BJ (cell line): ENCODE measurements at regions not wholly inside any gene's neighbourhood (a gene's known extent, or its start where the extent isn't known, plus 50 kb on each side); places are given as distances from the start of the nearest gene placed in this dataset.

Experiments used
- CTCF ChIA-PET: fragments of 350-600 bp; formaldehyde crosslinking; extraction: SDS; loops from one replicate; lab custom pipeline; 2021; ENCODE audit warnings: antibody characterized with exemption, inconsistent platforms; lab: Yijun Ruan, JAX
- POLR2A ChIA-PET: fragments of 300-600 bp; sonication (Branson Sonifier 250); formaldehyde crosslinking; extraction: SDS; loops from one replicate; lab custom pipeline; 2021; ENCODE audit warnings: antibody characterized with exemption; lab: Charles Lee
- DNase-seq: peaks from one replicate; pipeline ENCODE4 v3.0.0-alpha.2; 2011; ENCODE audit warnings: low read depth
- H3K27me3 ChIP-seq: 2 replicates; pipeline ENCODE4 v1.6.0; 2011; ENCODE audit warnings: low read length; ENCODE audit not compliant: control insufficient read depth, insufficient read depth
- H3K36me3 ChIP-seq: 2 replicates; pipeline ENCODE4 v1.5.1; 2011; ENCODE audit warnings: low read length; ENCODE audit not compliant: control insufficient read depth, insufficient read depth
- H3K4me3 ChIP-seq: 2 replicates; pipeline ENCODE4 v1.5.1; 2011; ENCODE audit warnings: low read depth, mild to moderate bottlenecking, control low read depth, low read length
- TF ChIP-seq, protein P1 (sequence below): IDR thresholded peaks from 2 replicates; pipeline ENCODE4 v1.5.1; 2011; ENCODE audit warnings: low read depth, mild to moderate bottlenecking, control low read depth, inconsistent platforms, low read length, moderate library complexity; ENCODE audit not compliant: insufficient read depth

DNA sequence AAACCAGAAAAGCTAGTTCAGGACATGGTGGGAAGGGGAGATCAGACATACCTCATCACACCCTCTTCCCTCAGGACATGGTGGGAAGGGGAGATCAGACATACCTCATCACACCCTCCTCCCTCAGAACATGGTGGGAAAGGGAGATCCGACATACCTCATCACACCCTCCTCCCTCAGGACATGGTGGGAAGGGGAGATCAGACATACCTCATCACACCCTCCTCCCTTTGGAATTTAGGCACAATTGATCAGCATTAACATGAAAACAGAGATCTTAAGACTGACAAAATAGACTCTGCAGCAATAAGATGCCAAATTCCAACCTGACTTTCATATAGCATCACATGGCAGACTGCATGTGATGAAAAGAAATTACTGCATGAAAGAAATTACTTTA lies 412.7 kb upstream of the ZNF717 start:
- Histone ChIP-seq H3K4me3 (no peak overlapping the region), H3K27me3 (no peaks in the 10 kb centered on the region), H3K36me3 (no peaks in the 10 kb centered on the region)
- POLR2A ChIA-PET = no interaction called here
- CTCF ChIA-PET = no interaction called here
- DNase-seq = no peak
- TF ChIP-seq, protein P1, sequence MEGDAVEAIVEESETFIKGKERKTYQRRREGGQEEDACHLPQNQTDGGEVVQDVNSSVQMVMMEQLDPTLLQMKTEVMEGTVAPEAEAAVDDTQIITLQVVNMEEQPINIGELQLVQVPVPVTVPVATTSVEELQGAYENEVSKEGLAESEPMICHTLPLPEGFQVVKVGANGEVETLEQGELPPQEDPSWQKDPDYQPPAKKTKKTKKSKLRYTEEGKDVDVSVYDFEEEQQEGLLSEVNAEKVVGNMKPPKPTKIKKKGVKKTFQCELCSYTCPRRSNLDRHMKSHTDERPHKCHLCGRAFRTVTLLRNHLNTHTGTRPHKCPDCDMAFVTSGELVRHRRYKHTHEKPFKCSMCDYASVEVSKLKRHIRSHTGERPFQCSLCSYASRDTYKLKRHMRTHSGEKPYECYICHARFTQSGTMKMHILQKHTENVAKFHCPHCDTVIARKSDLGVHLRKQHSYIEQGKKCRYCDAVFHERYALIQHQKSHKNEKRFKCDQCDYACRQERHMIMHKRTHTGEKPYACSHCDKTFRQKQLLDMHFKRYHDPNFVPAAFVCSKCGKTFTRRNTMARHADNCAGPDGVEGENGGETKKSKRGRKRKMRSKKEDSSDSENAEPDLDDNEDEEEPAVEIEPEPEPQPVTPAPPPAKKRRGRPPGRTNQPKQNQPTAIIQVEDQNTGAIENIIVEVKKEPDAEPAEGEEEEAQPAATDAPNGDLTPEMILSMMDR = no peak

DNA sequence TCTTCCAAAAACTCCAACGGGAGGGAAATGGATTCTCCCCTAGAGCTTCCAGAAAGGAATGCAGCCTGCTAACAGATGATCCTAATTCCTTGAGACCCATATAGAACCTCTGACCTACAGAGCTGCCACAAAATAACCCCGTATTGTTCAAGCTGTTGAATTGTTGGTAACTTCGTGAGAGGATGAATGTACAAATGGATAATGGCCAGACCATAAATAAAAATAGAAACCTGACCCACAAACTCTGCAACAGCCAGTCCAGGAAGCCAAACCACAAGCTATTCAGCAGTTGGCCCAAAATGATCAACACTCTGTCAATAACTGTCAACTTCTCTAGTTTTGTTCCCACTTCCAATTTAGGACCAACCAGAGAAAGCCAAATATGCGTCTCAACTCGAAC lies 414.0 kb upstream of the ZNF717 start:
- no peak for DNase-seq
- Histone ChIP-seq H3K4me3 (no peak overlapping the region), H3K27me3 (no peaks in the 10 kb centered on the region), H3K36me3 (no peaks in the 10 kb centered on the region)
- TF ChIP-seq, protein P1 = no peak
- CTCF ChIA-PET = no interaction called here
- POLR2A ChIA-PET = no interaction called here

GRCh38 chr3:76203578-76203977 lies 418.2 kb upstream of the ZNF717 start:
- H3K27me3 ChIP-seq = no peaks in the 10 kb centered on the region
- no peak overlapping the region for H3K4me3 ChIP-seq
- ChIA-PET POLR2A (no interaction called here), CTCF (no interaction called here)
- no peaks in the 10 kb centered on the region for H3K36me3 ChIP-seq
- TF ChIP-seq, protein P1 = no peak
- no peak for DNase-seq

DNA sequence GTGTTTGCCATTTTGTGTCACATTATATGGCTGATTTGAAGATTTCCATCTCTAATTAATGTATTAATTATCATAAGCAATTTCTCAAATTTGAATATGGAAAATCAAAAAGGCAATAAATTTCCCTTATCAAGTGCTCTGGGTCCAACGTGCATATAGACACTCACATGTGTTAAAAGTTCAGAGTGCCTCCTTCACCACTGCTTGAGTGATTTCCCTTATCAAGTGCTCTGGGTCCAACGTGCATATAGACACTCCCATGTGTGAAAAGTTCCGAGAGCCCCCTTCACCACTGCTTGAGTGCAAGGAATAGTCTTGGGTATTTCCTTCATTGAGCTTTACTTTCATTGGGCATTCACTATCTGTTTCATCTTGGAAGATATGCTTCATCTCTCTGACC lies 421.0 kb upstream of the ZNF717 start:
- Histone ChIP-seq H3K27me3 (no peaks in the 10 kb centered on the region), H3K4me3 (no peak overlapping the region), H3K36me3 (no peaks in the 10 kb centered on the region)
- ChIA-PET CTCF (no interaction called here), POLR2A (no interaction called here)
- TF ChIP-seq, protein P1 = no peak
- no peak for DNase-seq

DNA sequence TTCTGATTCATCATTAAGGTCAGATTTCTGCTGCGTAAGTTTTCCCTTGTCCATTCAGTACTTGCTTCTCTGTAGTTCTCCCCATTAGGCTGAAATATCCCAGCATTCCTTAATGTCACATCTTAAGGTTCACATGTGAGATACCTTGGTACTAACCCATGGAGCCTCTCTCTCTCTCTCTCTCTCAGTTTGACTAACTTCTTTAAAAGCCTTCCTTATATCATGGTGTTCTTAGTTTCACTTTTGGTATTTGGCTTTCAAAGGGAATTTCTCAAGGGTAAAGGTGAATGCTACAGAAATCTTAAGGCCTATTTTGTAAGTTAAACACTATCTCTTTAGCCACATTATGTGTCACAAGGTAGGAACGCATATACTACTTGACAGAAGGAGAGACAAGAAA lies 427.3 kb upstream of the ZNF717 start:
- Histone ChIP-seq H3K27me3 (no peaks in the 10 kb centered on the region), H3K36me3 (no peaks in the 10 kb centered on the region), H3K4me3 (no peak overlapping the region)
- TF ChIP-seq, protein P1 = no peak
- DNase-seq = no peak
- ChIA-PET CTCF (no interaction called here), POLR2A (no interaction called here)
